Suprapubic skin (tissue), 3 donors: ENCODE measurements at regions not wholly inside any gene's neighbourhood (a gene's known extent, or its start where the extent isn't known, plus 50 kb on each side); places are given as distances from the start of the nearest gene placed in this dataset.

Experiments used
- EP300 ChIP-seq: sonication (generic); formaldehyde crosslinking; IDR thresholded peaks from one replicate; pipeline ENCODE4 v1.6.1; 2017; ENCODE audit warnings: antibody characterized with exemption
- POLR2A ChIP-seq, 2 donors: fragments of 450-650 bp; IDR thresholded peaks; one replicate each; pipeline ENCODE4 v1.6.1; 2017; ENCODE audit warnings: antibody characterized with exemption in 2 of 2, mild to moderate bottlenecking in 2 of 2, moderate library complexity in 2 of 2
- TF ChIP-seq, protein P1 (sequence below), 2 donors: fragments of 200-600 bp in 1 of 2; fragments of 450-650 bp in 1 of 2; sonication (generic) in 1 of 2; IDR thresholded peaks; one replicate each; pipeline ENCODE4 v1.5.1; 2016 to 2019; ENCODE audit warnings: antibody characterized with exemption in 2 of 2, mild to moderate bottlenecking in 1 of 2, moderate library complexity in 1 of 2

DNA sequence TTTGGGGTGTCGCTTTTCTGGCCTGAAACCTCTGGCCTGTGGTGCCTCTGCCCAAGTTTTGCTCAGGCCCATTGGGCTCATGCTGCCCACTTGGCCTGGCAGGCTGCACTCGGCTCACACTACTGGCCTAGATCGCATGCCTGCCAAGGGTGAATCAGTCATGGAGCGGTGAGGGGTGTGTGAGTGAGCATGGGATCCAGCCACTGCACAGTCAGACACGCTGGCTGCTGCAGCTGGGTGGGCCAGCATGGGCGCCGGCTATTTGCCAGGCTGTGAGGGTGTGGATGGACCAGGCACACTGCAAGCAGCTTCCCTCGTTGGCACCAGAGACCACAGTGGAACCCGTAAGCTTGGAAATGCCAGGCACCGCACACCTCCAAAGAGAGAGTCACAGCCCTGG, 145.4 kb upstream of the CNR1 start:
- TF ChIP-seq POLR2A (IDR thresholded peaks at IDR 0.05): no peak
- TF ChIP-seq, protein P1, sequence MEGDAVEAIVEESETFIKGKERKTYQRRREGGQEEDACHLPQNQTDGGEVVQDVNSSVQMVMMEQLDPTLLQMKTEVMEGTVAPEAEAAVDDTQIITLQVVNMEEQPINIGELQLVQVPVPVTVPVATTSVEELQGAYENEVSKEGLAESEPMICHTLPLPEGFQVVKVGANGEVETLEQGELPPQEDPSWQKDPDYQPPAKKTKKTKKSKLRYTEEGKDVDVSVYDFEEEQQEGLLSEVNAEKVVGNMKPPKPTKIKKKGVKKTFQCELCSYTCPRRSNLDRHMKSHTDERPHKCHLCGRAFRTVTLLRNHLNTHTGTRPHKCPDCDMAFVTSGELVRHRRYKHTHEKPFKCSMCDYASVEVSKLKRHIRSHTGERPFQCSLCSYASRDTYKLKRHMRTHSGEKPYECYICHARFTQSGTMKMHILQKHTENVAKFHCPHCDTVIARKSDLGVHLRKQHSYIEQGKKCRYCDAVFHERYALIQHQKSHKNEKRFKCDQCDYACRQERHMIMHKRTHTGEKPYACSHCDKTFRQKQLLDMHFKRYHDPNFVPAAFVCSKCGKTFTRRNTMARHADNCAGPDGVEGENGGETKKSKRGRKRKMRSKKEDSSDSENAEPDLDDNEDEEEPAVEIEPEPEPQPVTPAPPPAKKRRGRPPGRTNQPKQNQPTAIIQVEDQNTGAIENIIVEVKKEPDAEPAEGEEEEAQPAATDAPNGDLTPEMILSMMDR (IDR thresholded peaks at IDR 0.05): no peak
- TF ChIP-seq EP300: no peak
